H1 (cell line): ENCODE measurements at regions not wholly inside any gene's neighbourhood (a gene's known extent, or its start where the extent isn't known, plus 50 kb on each side); places are given as distances from the start of the nearest gene placed in this dataset.

Experiments
- EP300 ChIP-seq, 2 experiments: IDR thresholded peaks; 1 replicate in 1 of 2; 2 replicates in 1 of 2; pipeline ENCODE4 v1.6.1; 2011 to 2012; ENCODE audit warnings: low read depth in 2 of 2, low read length in 2 of 2, mild to moderate bottlenecking in 2 of 2, borderline replicate concordance in 1 of 2, inconsistent platforms in 1 of 2, moderate library complexity in 1 of 2
- EZH2 ChIP-seq: fragments of 200-600 bp; sonication (generic); IDR thresholded peaks from 2 replicates; pipeline ENCODE4 v1.7.1; 2012; ENCODE audit warnings: low read depth, mild to moderate bottlenecking, moderate library complexity, low read length, inconsistent platforms; ENCODE audit not compliant: severe bottlenecking
- GABPA ChIP-seq: IDR thresholded peaks from 2 replicates; pipeline ENCODE4 v1.6.1; 2011; ENCODE audit warnings: mild to moderate bottlenecking, low read length, moderate library complexity, borderline replicate concordance; ENCODE audit not compliant: insufficient read depth
- POLR2A ChIP-seq, 2 experiments: IDR thresholded peaks; 1 replicate in 1 of 2; 2 replicates in 1 of 2; pipeline ENCODE4 v1.6.1; 2011; ENCODE audit warnings: low read depth in 2 of 2, low read length in 2 of 2, mild to moderate bottlenecking in 2 of 2; ENCODE audit errors: control extremely low read depth in 1 of 2
- POLR2AphosphoS5 ChIP-seq: IDR thresholded peaks from 2 replicates; pipeline ENCODE4 v1.6.1; 2011; ENCODE audit warnings: low read depth, low read length
- SIN3A ChIP-seq, 2 experiments: IDR thresholded peaks in 1 of 2; conservative IDR thresholded peaks in 1 of 2; 2 replicates each; pipeline ENCODE4 v1.6.1; 2011 to 2012; ENCODE audit warnings: low read length in 2 of 2, improper control_type of control experiment in 1 of 2, low read depth in 1 of 2, mild to moderate bottlenecking in 1 of 2
- SP1 ChIP-seq: IDR thresholded peaks from 2 replicates; pipeline ENCODE4 v1.6.1; 2011; ENCODE audit warnings: low read depth, low read length
- SP2 ChIP-seq: IDR thresholded peaks from 2 replicates; pipeline ENCODE4 v1.6.1; 2012; ENCODE audit warnings: mild to moderate bottlenecking, low read length, inconsistent platforms
- TBP ChIP-seq: IDR thresholded peaks from 2 replicates; pipeline ENCODE4 v1.6.1; 2011; ENCODE audit warnings: low read depth, low read length, improper control_type of control experiment
- TF ChIP-seq, protein P1 (sequence below), 3 experiments: IDR thresholded peaks; 1 replicate in 2 of 3; 2 replicates in 1 of 3; pipeline versions ENCODE4 v1.5.1 to v1.6.1; 2011; ENCODE audit warnings: low read length in 3 of 3, mild to moderate bottlenecking in 3 of 3, inconsistent platforms in 2 of 3, low read depth in 1 of 3, moderate library complexity in 1 of 3; ENCODE audit not compliant: insufficient read depth in 1 of 3; ENCODE audit errors: control extremely low read depth in 1 of 3

DNA sequence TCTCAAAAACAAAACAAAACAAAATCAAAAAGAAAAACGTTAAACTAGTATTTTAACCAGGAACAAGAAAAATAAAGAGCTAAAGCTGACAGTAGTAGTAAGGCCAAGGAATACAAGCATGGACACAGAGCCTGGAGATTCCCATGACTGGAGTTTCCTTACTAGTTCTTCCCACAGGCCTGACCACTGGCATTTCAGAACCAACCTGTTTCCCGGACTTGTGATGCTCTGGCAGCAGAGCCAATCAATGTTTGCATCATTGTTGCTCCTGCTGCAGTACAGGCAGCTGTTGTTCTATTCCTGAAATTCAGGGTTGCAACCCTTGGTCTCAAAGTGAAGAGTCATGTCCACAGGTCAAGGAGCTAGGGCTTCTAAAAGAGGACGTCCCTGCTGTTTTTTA, 111.3 kb upstream of the WARS2 start:
- TF ChIP-seq SP2, result no peak
- TF ChIP-seq POLR2A (IDR thresholded peaks at IDR 0.05; ENCODE audit: control extremely low read depth in 1 of 2, low read depth in 2 of 2, low read length in 2 of 2), result no peak
- TF ChIP-seq EP300 (IDR thresholded peaks at IDR 0.05; ENCODE audit: borderline replicate concordance in 1 of 2, low read depth in 2 of 2, low read length in 2 of 2), result no peak
- TF ChIP-seq, protein P1, sequence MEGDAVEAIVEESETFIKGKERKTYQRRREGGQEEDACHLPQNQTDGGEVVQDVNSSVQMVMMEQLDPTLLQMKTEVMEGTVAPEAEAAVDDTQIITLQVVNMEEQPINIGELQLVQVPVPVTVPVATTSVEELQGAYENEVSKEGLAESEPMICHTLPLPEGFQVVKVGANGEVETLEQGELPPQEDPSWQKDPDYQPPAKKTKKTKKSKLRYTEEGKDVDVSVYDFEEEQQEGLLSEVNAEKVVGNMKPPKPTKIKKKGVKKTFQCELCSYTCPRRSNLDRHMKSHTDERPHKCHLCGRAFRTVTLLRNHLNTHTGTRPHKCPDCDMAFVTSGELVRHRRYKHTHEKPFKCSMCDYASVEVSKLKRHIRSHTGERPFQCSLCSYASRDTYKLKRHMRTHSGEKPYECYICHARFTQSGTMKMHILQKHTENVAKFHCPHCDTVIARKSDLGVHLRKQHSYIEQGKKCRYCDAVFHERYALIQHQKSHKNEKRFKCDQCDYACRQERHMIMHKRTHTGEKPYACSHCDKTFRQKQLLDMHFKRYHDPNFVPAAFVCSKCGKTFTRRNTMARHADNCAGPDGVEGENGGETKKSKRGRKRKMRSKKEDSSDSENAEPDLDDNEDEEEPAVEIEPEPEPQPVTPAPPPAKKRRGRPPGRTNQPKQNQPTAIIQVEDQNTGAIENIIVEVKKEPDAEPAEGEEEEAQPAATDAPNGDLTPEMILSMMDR (IDR thresholded peaks at IDR 0.05; ENCODE audit: control extremely low read depth in 1 of 3, insufficient read depth in 1 of 3, low read depth in 1 of 3, low read length in 3 of 3), result no peak
- no peak for TF ChIP-seq GABPA
- TF ChIP-seq TBP, result no peak
- TF ChIP-seq POLR2AphosphoS5, result no peak
- TF ChIP-seq EZH2, result no peak
- no peak for TF ChIP-seq SP1
- no peak for TF ChIP-seq SIN3A (conservative IDR thresholded peaks at IDR 0.05 in 1 of 2, IDR thresholded peaks at IDR 0.05 in 1 of 2; ENCODE audit: low read depth in 1 of 2, low read length in 2 of 2)
